ENCODE measurements at regions not wholly inside any gene's neighbourhood (a gene's known extent, or its start where the extent isn't known, plus 50 kb on each side); places are given as distances from the start of the nearest gene placed in this dataset.
"Not testable (repeated sequence)": the region's sequence is repeated elsewhere in the genome, so short reads cannot be mapped to it uniquely, and the experiment has no call there.

DNA sequence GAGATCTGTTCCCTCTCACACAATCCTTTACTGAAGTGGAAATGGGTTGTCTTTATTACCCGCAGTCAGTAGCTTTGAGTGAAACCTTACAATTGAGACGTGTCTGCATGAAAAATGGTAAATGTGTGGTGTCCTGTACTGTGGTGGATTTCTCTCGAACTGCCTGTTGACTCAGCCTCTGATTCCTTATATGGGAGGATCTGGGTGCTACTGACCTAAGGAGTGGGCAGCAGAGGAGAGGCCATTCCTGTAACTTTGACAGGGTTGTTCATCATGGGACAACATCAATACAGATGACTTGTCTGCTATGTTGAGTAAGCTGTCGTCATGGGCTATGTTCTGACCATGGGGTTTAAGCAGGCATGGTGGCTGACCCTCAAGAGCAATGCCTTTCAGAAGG lies 159.6 kb upstream of the WDR1 start:
- no peak for DNase-seq

DNA sequence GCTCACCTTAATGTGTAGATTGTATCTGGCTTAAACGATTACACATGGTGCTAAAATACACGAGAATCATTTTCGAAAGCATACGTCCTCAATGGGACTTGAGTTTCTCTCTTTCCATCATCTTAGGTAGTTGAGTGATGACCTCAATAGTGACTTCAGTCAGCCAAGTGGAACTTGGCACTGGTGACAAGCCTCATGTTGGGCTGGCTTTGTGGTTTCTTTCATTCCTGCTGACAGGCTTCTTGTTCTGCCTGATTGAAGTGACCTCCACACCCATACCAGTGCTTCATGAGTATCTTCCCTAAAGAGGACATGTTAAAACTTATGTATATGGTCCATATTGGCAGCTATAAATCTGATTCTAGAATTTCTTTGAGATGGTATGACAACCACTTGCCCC lies 159.1 kb upstream of the WDR1 start:
- no peak for DNase-seq

DNA sequence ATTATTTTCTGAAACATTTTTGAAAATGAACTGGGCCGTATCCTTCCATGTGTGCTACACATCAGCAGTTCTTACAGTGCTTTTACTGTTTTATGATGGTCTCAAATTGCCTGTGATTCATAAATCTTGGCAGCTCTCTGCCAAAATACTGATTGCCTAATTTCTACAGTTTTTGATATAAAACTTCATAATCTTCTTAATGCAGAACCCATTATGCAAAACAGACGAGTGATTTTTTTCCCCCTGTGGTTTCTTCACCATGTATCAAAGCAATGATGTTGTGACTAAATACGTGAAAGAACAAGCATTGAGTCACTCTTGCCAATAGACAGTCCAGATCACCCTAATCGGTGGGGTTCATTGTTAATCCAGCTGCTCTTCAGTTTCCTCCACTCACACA lies 156.4 kb upstream of the WDR1 start:
- DNase-seq, result no peak

DNA sequence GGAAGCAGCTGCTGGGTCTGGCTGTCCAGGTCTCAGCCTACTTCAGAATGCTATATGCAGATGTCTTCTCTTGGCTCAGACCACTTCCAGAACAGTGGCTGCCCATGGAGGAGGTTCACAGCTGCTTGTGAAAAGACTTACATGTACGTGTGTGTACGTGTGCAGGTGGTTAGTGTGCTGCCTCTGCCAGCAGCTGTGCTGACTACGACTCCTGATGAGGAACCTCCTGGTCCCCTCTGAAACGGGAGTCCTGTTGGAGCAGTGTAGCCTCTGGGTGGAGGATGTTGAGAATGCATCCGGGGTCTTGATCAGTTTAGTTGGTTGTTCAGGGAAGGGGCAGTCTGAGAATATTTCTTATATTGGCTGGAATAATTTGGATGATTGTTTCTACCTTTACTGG lies 155.9 kb upstream of the WDR1 start:
- DNase-seq, result no peak

DNA sequence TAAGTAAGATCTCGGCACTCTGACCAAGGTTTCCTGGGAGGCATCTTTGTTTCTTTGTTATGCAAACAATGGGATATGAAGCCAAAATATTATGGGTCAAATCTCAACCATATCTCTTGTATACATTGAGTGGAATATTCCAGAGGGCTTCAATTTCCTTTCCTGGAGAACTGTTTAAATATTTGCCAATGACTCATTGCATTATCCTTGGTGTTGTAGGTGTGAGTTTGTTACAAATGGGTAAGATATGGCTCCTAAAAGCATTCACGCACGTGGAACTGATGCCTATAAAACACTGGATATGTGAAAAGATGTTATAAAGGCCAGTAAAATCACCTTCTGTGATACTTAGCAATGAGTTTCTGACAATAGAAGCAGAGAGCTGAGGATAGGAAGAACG lies 150.5 kb upstream of the WDR1 start:
- DNase-seq, result no peak

DNA sequence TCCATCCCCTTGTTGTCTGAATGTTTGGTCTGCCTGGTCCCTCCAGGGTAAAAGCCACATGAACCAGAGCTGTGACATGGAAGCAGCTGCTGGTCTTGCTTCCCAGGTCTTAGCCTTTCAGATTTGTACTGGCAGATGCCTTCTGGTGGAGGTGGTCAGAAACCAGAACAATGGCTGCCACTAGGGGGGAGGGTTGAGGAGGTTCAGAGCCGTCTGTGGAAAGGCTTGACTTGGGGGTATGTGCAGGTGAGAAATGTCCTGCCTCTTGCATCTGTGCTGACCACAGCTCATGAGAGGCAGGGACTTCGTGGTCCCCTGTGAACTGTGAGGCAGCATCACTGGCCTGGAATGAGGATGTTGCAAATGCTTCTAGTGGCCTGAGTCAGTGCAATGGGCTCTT lies 144.2 kb upstream of the WDR1 start:
- no peak for DNase-seq

DNA sequence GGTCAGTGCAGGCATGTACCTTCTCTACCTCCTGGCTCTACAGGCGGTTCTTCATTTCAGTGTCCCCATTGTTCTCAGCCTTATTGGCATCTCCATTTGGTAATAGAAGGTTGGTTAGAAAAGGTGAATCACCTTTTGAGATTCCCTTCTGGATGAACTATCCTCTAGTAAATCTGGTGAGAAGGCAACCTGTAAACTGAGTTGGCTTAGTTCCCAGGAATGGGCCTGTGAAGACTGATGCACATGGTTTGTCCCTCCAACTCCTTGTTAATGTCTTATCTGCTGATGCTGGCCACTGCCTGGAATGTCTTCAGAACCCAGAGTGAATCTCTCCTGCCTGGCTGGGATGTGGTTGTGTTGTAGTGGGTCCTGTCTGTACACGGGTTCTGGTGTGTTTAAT lies 143.4 kb upstream of the WDR1 start:
- DNase-seq, result no peak

DNA sequence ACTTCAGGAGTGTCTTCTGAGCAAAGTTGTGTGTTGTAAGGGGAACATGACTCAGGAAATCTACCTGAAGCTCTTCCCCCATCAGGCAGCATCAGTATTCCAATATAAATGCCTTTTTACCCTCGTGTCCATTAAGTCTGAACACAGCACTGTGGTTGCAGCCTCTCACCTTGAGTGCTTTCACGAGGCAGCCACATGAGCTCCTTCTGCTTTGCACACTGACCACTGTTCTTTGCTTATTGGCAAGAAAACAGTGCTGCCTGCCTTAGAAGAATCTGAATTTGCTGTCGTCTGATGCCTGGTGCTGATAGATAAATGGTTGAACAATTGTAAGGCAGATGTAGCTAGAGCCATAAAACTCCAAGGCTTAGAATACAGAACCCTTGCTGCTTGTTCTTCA lies 139.6 kb upstream of the WDR1 start:
- DNase-seq, result no peak

DNA sequence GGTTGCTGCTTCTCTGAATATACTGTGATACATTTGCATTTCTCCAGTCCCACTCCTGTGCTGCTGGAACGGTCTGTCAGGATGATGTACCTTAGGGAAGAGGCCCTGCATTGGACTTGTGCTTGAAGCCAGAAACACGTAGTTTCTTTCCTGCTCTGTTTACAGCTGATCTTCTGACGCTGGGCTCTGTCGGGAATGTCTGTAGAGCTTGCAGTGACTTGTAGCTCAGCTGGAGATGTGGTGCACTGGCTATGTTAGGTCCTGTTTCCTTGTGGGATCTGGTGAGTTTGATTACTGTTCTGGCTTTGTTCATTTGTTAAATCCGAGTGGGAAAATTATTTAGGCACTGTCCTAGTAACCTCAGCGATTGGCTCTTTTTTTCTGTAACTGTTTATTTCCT lies 137.2 kb upstream of the WDR1 start:
- no peak for DNase-seq

DNA sequence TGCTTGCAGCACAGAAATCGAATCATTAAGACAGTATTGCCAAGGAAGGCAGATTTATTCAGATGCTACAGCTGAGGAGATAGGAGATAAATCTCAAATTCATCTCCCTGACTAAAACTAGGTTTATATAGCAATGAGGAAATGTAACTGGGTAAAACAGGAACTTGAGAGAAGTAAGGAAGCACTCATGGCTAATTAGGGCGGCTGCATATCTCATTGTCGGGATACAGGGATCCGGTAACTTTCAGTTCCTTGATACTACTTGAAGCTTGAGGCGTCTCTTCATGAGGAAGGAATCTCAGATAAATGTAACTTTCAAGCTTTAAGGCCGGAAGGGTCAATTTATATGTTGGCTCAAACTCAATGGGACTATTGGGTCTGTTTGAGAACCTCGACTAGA lies 129.2 kb upstream of the WDR1 start:
- DNase-seq, result no peak

DNA sequence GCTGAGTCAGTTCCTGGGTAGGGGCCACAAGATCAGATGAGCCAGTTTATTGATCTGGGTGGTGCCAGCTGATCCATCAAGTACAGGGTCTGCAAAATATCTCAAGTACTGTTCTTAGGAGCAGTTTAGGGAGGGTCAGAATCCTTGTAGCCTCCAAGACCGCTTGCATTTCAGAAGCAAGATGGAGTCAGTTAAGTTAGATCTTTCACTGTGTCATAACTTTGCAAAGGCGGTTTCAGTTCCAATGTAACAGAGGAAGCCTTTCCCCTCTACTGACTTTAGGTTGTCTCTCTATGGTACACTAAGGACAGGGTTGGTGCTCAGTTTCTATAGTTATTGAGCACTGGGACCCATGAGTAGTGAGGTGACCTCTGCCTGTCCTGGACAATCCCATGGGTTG lies 127.3 kb upstream of the WDR1 start:
- DNase-seq, result no peak

DNA sequence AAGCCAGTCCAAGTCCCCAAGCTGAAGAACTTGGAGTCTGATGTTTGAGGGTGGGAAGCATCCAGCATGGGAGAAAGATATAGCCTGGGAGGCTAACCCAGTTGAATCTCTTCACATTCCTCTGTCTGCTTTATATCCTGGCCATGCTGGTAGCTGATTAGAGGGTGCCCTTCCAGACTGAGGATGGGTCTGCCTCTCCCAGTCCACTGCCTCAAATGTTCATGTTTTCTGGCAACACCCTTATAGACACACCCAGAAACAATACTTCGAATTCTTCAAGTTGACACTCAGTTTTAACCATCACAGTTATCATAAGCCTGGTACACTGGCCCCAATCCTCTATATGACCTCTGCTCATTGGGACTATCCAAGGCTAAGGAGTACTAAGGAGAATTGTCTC lies 124.1 kb upstream of the WDR1 start:
- no peak for DNase-seq

DNA sequence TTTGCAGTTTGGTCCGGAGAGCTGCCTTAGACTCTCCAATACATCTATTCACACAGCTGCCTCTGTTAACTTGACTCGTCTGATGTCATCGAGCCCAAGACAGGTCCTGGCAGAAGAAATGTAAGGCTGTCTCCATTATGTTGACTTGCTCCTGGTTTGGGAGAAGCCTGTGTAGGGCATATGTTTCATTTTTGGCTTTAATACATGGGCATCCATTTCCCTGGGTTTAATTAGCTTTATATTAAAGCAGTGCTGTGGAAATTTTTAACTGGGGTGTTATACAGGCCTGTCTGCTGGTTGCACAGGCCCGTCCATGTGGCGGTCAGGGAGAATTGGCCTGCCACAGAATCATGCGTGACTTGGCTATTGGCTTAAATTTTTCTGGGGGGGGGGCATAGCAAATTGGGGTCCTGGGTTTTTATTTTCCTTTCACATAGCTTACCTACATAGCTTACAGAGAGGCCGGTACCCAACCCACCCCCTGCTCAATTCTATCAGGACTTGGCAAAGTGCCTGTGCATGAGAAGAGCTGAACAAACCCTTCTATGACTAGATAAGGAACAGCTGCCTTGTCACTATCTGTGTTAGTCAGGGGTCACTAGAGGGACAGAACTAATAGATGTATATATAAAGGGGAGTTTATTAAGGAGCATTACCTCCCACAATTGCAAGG lies 123.5 kb upstream of the WDR1 start:
- DNase-seq, result no peak

DNA sequence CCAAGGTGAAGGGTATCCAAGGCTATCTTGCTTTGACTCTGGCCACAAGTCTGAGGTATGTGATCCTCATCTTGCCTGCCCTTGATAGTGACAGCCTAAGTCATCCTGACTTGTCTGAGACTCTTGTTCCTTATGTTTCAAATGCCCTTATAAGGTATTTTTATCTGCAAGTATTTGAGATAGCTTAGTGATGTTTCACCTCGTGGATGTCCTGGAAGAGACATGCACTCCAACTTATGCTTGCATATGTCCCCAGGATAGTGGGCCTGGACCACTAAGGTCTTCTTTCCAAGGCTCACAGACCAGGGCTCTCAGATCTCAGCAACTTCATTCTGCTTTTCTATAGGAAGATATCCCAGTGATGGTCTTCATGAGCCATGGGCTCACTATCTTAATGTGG lies 120.5 kb upstream of the WDR1 start:
- DNase-seq, result no peak

DNA sequence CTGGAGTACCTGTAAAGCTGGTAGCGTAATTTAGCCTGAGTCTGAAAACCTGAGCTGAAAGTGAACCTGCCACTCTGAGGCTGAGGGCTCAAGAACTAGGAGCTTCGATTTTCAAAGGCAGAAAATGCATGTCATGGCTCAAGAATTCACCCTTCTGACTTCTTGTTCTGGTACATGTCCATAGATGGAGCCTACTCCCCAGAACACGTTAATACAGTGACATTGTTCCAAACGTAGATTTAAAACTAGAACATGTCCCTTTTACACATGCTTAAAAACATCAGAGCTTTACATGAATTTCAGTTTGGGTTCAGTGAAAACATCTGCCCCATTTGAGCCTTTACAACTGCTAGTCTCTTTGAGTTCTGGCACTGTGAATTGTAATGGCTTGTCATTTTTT lies 115.5 kb upstream of the WDR1 start:
- no peak for DNase-seq

DNA sequence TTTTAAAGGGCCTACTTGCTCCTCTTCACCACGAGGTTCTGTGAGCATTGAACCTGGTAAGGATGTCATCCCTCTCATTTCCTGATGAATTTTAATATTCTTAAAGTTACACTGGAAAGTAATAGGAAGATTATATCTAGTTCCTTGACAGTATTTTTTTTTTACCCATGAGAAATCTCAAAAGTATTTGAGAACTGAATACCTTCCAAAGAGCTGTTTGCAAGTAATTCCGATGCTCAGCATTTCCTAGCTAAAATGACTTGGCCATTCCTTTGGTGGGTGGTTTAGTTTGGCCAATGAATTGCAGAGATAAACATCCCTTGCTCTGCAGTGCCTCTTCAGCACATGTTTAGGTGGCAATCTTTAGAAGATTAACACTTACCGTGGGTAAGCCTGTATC lies 110.2 kb upstream of the WDR1 start:
- no peak for DNase-seq

DNA sequence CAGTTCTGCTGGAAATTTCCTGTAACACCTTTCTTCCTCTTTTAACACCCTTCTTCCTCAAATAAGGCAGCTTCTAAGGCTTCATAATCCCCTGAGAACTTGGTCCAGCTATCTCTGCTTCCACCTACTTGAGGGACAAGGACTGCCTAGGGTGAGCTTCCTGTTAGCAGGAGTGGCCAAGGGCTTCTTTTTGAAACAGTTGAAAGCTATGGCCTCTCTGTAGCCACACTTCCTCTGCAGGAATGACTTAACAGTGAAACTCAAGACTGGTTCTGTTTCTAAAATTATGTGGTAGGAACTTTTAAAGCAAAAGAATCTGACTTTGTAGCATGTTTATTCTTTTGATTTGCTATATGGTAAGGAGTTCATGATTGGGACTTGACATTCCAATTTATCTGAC lies 108.5 kb upstream of the WDR1 start:
- DNase-seq, result no peak

DNA sequence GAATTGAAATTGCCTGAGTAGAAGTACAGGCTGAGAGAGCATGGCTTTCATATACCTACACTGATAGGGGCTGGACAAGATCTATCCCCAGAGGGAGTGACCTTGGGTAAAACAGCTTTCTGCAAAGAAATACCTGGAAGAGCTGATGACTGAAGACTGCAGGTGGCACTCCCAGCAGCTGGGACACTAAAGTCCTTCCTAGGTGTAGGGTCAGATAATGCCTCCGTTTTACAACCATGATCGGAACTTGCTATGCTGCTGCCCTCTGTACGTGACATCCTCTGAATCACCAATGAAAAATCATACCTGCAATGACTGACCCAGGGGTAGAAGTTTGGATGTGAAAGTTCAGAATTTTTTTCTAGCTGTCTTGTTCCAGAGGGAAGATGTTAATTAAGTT lies 107.2 kb upstream of the WDR1 start:
- no peak for DNase-seq

DNA sequence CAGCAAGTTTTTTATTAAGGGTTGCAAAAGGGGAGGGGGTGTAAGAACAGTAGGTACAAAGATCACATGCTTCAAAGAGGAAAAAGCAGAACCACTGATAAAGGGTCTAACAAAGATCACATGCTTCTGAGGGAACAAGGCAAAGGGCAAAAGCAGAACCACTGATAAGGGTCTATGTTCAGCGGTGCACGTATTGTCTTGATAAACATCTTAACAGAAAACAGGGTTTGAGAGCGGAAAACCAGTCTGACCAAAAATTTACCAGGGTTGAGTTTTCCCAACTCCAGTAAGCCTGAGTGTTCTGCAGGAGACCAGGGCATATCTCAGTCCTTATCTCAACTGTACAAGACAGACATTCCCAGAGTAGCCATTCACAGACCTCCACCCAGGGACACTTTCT lies 96.9 kb upstream of the WDR1 start:
- not testable (repeated sequence) for DNase-seq

DNA sequence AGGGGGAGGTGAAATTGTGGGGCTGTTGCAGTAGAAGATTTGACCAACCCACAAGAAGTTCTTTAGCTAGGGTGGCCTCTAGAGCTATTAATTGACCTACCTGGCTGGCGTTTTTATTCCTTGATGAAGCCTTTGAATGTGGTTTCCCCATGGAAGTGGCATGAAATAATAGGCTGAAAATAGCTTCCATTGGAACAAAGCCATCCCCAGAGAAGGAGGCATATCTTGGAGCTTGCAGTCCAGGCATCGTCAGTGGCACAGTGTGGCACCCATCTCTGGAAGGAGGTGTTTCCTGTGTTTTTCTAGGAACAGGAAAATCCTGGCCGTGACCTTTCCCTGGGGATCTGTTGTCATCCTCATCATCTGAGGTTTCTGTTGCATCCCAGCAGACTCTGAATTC lies 96.3 kb upstream of the WDR1 start:
- DNase-seq, result no peak

DNA sequence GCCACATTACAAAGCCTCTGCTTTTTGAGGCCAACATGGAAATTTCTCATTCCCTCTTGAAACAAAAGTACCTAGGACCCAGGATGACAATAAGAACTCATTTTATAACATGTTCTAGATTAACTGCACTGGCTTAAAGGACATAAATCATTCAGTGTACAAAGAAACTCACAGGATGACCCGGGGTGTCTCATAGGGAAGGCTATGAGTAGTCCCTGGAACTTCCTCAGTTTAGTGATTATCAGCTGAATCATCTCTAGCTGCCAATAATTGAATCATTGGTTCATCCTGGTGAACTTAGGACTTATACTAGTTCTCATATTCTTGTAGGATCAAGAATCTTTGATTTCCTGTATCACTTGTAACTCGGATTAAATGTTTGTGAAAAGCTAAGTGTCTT lies 95.8 kb upstream of the WDR1 start:
- no peak for DNase-seq

DNA sequence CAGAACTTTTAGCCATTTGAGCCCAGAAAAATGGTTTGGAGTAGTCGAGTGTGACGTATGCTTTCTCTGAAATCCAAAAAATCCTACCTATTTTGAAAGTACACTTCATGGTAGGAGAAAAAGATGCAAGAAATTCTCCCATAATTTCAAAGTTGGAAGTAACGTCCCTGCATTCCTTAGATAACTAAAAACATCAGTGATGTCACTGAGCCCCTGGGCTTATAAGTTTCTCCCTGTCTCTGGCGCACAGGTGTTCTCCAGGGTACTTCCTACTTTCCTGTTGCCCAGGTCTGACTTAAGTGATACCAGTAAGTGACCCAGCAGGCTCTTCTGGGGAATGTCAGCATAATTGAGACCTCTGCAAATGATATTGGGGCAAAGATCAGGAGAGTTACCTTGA lies 90.5 kb upstream of the WDR1 start:
- no peak for DNase-seq

DNA sequence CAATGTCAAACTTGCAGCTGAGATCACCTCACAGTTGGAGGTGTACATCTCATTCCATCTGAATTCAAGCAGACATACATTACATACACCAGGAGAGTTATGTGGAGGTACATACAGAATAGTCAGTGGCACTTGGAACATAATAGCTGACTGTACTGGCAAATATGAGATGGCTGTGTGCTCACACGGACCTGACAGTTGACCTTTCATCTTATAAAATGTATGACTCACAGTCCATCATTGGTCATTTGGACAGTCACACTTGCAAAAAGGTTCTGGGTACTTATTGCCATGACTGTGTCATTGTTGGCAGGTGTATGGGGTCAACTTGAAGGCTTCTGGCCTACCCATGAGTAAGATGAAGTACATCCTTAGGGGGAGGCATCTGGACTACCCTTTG lies 88.6 kb upstream of the WDR1 start:
- DNase-seq, result no peak

DNA sequence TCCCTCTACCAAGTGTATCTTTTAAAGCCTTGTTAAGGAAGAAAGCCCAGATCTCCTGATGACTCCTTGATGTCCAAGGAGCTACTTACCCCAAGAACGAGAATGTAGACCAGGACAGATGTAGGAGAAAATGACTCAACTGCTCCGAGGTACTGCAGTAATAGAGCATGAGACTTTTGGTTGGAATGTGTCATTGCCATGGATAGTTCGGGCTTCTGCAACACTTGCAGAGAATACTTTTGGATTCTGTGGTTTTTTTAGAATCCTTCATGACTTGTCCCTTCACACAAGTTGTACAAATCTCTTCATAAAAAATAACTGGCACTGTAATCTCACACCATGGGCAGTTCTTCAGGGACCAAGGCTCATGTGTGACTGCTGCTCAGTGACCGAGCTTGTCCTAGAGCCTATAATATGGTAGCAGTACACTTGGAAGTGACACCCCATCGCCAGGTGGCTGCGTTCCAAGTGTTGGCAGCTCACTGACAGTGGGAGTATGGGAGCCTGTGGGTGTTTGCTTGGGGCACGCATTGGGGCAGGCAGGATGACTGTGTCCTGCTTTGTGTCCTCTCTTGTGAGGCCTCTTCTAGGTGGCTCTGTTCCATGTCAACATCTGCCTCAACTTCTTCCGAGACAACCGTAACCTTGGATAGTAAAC lies 87.9 kb upstream of the WDR1 start:
- DNase-seq, result no peak

Data from renal pelvis (tissue), 1 donor.